ENCODE measurements at regions not wholly inside any gene's neighbourhood (a gene's known extent, or its start where the extent isn't known, plus 50 kb on each side); places are given as distances from the start of the nearest gene placed in this dataset.

GRCh38 chr1:241412646-241413045 is 55.6 kb upstream of the RGS7 start:
- no peaks in the 10 kb centered on the region for H3K4me1 ChIP-seq (ENCODE audit: control insufficient read depth in 5 of 5, insufficient read depth in 5 of 5, low read length in 5 of 5)
- H3K27ac ChIP-seq (ENCODE audit: low read depth in 1 of 2, low read length in 1 of 2), result no peak overlapping the region
- TF ChIP-seq, protein P1, sequence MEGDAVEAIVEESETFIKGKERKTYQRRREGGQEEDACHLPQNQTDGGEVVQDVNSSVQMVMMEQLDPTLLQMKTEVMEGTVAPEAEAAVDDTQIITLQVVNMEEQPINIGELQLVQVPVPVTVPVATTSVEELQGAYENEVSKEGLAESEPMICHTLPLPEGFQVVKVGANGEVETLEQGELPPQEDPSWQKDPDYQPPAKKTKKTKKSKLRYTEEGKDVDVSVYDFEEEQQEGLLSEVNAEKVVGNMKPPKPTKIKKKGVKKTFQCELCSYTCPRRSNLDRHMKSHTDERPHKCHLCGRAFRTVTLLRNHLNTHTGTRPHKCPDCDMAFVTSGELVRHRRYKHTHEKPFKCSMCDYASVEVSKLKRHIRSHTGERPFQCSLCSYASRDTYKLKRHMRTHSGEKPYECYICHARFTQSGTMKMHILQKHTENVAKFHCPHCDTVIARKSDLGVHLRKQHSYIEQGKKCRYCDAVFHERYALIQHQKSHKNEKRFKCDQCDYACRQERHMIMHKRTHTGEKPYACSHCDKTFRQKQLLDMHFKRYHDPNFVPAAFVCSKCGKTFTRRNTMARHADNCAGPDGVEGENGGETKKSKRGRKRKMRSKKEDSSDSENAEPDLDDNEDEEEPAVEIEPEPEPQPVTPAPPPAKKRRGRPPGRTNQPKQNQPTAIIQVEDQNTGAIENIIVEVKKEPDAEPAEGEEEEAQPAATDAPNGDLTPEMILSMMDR (IDR thresholded peaks at IDR 0.05; ENCODE audit: control extremely low read depth, extremely low read depth), result no peak
- no peak overlapping the region for H3K4me3 ChIP-seq
- no peak overlapping the region for H3K9ac ChIP-seq (ENCODE audit: insufficient read depth in 1 of 2, low read length in 2 of 2)
- no peaks in the 10 kb centered on the region for H3K36me3 ChIP-seq (ENCODE audit: control insufficient read depth in 4 of 4, insufficient read depth in 4 of 4, low read length in 4 of 4)
- H3K9me3 ChIP-seq (ENCODE audit: control insufficient read depth in 4 of 4, insufficient read depth in 3 of 4, low read length in 3 of 4), result no peaks in the 10 kb centered on the region
- WGBS, 2 donors, result 89 to 93% methylated on average over 4 of the region's 4 CpGs
- no peak for ATAC-seq (ENCODE audit: insufficient read depth, low FRiP score)
- H3K27me3 ChIP-seq (ENCODE audit: control insufficient read depth in 3 of 3, insufficient read depth in 3 of 3, low read length in 2 of 3), result no peaks in the 10 kb centered on the region
- no peak for DNase-seq

DNA sequence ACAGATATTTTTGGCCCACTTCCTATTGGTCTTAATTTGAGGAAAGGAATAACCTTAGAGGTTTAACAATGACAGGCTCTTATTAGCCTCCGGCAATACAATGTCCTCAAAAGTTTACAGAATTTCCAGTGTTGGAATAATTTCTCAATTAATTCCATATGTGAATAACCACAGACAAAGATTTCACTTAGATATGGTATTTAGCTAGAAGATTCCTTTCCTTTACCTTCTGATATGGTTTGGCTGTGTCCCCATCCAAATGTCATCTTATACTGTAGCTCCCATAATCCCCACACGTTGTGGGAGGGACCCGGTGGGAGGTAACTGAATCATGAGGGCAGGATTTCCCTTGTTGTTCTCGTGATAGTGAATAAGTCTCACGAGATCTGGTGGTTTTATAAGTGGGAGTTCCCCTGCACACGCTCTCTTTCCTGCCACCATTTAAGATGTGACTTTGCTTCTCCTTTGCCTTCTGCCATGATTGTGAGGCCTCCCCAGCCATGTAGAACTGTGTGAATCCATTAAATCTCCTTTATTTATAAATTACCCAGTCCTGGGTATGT is 54.9 kb upstream of the RGS7 start:
- no peak overlapping the region for H3K4me3 ChIP-seq
- no peak overlapping the region for H3K9ac ChIP-seq (ENCODE audit: insufficient read depth in 1 of 2, low read length in 2 of 2)
- 73 to 74% methylated on average over 6 of the region's 6 CpGs for WGBS, 2 donors
- no peaks in the 10 kb centered on the region for H3K4me1 ChIP-seq (ENCODE audit: control insufficient read depth in 5 of 5, insufficient read depth in 5 of 5, low read length in 5 of 5)
- no peak for DNase-seq
- no peaks in the 10 kb centered on the region for H3K36me3 ChIP-seq (ENCODE audit: control insufficient read depth in 4 of 4, insufficient read depth in 4 of 4, low read length in 4 of 4)
- no peaks in the 10 kb centered on the region for H3K9me3 ChIP-seq (ENCODE audit: control insufficient read depth in 4 of 4, insufficient read depth in 3 of 4, low read length in 3 of 4)
- TF ChIP-seq, protein P1 (IDR thresholded peaks at IDR 0.05; ENCODE audit: control extremely low read depth, extremely low read depth), result no peak
- ATAC-seq (ENCODE audit: insufficient read depth, low FRiP score), result no peak
- H3K27me3 ChIP-seq (ENCODE audit: control insufficient read depth in 3 of 3, insufficient read depth in 3 of 3, low read length in 2 of 3), result no peaks in the 10 kb centered on the region
- no peak overlapping the region for H3K27ac ChIP-seq (ENCODE audit: low read depth in 1 of 2, low read length in 1 of 2)

DNA sequence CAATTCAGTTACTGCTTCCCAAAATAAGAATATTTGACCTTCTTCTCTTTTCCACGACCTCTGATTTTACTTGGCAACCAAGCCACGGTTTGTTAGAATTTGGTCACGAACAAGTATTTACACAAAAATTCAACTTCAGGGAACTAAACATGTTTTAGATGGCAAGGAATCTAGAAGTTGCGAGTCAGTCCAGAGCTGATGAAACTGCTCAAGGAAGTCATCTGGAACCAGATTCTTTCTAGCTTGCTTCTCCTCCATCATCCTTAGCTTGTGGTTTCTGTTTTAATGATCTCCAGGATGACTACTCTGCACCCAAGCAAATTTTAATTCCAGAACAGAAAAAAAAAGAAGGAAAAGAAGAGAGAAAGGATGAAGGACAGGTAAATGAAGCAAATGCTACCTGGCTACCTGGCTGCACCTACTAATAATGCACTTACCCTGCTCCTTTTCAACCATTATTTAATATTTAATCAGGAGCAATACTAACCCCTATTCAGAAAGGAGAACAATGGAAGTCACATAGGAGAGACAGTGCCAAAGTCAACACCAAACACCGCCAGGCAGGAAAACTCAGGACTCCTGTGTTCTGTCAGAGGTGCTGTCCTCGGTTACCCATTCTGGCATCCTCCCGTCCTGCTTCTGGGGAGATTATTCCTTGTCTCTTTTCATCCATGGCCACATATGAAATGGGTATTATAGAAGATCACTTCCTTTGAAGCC is 54.2 kb upstream of the RGS7 start:
- H3K27ac ChIP-seq (ENCODE audit: low read depth in 1 of 2, low read length in 1 of 2), result no peak overlapping the region

More for the DNA sequence above, 54.2 kb upstream of the RGS7 start:
- Histone ChIP-seq H3K4me1 (ENCODE audit: control insufficient read depth in 5 of 5, insufficient read depth in 5 of 5, low read length in 5 of 5) (no peaks in the 10 kb centered on the region), H3K4me3 (no peak overlapping the region), H3K36me3 (ENCODE audit: control insufficient read depth in 4 of 4, insufficient read depth in 4 of 4, low read length in 4 of 4) (no peaks in the 10 kb centered on the region), H3K27me3 (ENCODE audit: control insufficient read depth in 3 of 3, insufficient read depth in 3 of 3, low read length in 2 of 3) (no peaks in the 10 kb centered on the region), H3K9ac (ENCODE audit: insufficient read depth in 1 of 2, low read length in 2 of 2) (no peak overlapping the region), H3K9me3 (ENCODE audit: control insufficient read depth in 4 of 4, insufficient read depth in 3 of 4, low read length in 3 of 4) (no peaks in the 10 kb centered on the region)
- 73 to 87% methylated on average over 7 of the region's 7 CpGs for WGBS, 2 donors
- DNase-seq (no peak), ATAC-seq (ENCODE audit: insufficient read depth, low FRiP score) (no peak)
- TF ChIP-seq, protein P1 (IDR thresholded peaks at IDR 0.05; ENCODE audit: control extremely low read depth, extremely low read depth), result no peak
